ENCODE measurements at regions not wholly inside any gene's neighbourhood (a gene's known extent, or its start where the extent isn't known, plus 50 kb on each side); places are given as distances from the start of the nearest gene placed in this dataset.

- no peak for TF ChIP-seq ZFP3 (CRISPR knock-in tag; IDR thresholded peaks at IDR 0.05)
- no peak for TF ChIP-seq GLIS3 (CRISPR knock-in tag; IDR thresholded peaks at IDR 0.05)
- TF ChIP-seq POU6F1 (CRISPR knock-in tag; IDR thresholded peaks at IDR 0.05; ENCODE audit: borderline replicate concordance, low read depth) = no peak
- TF ChIP-seq TSHZ2 (CRISPR knock-in tag; IDR thresholded peaks at IDR 0.05) = no peak
- no peak for TF ChIP-seq TCF4 (CRISPR knock-in tag; IDR thresholded peaks at IDR 0.05; ENCODE audit: borderline replicate concordance)
- no peak for TF ChIP-seq ZNF8 (CRISPR knock-in tag; IDR thresholded peaks at IDR 0.05)
- TF ChIP-seq PATZ1 (CRISPR knock-in tag; IDR thresholded peaks at IDR 0.05; ENCODE audit: borderline replicate concordance) = no peak
- no peak for TF ChIP-seq CSDC2 (CRISPR knock-in tag; IDR thresholded peaks at IDR 0.05)
- no peak for TF ChIP-seq ZNF565 (CRISPR knock-in tag; conservative IDR thresholded peaks at IDR 0.05; ENCODE audit: low read depth)
- no peak for TF ChIP-seq ZC3H10 (CRISPR knock-in tag; IDR thresholded peaks at IDR 0.05)
- TF ChIP-seq CSRNP3 (CRISPR knock-in tag; IDR thresholded peaks at IDR 0.05) = no peak
- ATAC-seq = no peak
These were observed 100.9 kb downstream of the CD83 start for GRCh38 chr6:14218519-14218800.

- ATAC-seq = no peak
- TF ChIP-seq CSDC2 (CRISPR knock-in tag; IDR thresholded peaks at IDR 0.05) (no peak), CREB5 (CRISPR knock-in tag; IDR thresholded peaks at IDR 0.05; ENCODE audit: low read depth) (no peak), ARNTL (CRISPR knock-in tag; IDR thresholded peaks at IDR 0.05; ENCODE audit: borderline replicate concordance, low read depth) (no peak), TOX (CRISPR knock-in tag; IDR thresholded peaks at IDR 0.05; ENCODE audit: borderline replicate concordance) (no peak), ISL1 (CRISPR knock-in tag; IDR thresholded peaks at IDR 0.05) (no peak), SNAI2 (CRISPR knock-in tag; IDR thresholded peaks at IDR 0.05) (no peak), ZC3H10 (CRISPR knock-in tag; IDR thresholded peaks at IDR 0.05) (no peak), ZNF70 (CRISPR knock-in tag; IDR thresholded peaks at IDR 0.05) (no peak)
These were observed 104.2 kb downstream of the CD83 start for GRCh38 chr6:14221564-14222279.

- no peak for ATAC-seq
- no peak for TF ChIP-seq PATZ1 (CRISPR knock-in tag; IDR thresholded peaks at IDR 0.05; ENCODE audit: borderline replicate concordance)
- no peak for TF ChIP-seq ZFP3 (CRISPR knock-in tag; IDR thresholded peaks at IDR 0.05)
- TF ChIP-seq ZNF8 (CRISPR knock-in tag; IDR thresholded peaks at IDR 0.05) = no peak
- no peak for TF ChIP-seq OSR1 (CRISPR knock-in tag; IDR thresholded peaks at IDR 0.05)
- no peak for TF ChIP-seq BACH2 (CRISPR knock-in tag; IDR thresholded peaks at IDR 0.05; ENCODE audit: borderline replicate concordance)
- no peak for TF ChIP-seq ZNF565 (CRISPR knock-in tag; conservative IDR thresholded peaks at IDR 0.05; ENCODE audit: low read depth)
- TF ChIP-seq TSHZ2 (CRISPR knock-in tag; IDR thresholded peaks at IDR 0.05) = no peak
- no peak for TF ChIP-seq ISL1 (CRISPR knock-in tag; IDR thresholded peaks at IDR 0.05)
- TF ChIP-seq RARB (CRISPR knock-in tag; IDR thresholded peaks at IDR 0.05) = no peak
- TF ChIP-seq TOX (CRISPR knock-in tag; IDR thresholded peaks at IDR 0.05; ENCODE audit: borderline replicate concordance) = no peak
- no peak for TF ChIP-seq ZC3H10 (CRISPR knock-in tag; IDR thresholded peaks at IDR 0.05)
- no peak for TF ChIP-seq ARNTL (CRISPR knock-in tag; IDR thresholded peaks at IDR 0.05; ENCODE audit: borderline replicate concordance, low read depth)
- no peak for TF ChIP-seq ZFP30 (CRISPR knock-in tag; IDR thresholded peaks at IDR 0.05)
- no peak for TF ChIP-seq ESRRG (CRISPR knock-in tag; IDR thresholded peaks at IDR 0.05)
These were observed 105.4 kb downstream of the CD83 start for GRCh38 chr6:14222956-14223355.
